Activated CD4-positive, CD25-positive, alpha-beta regulatory T cell treated with anti-CD3 and anti-CD28 coated beads, Interleukin-2, amount 50 U/mL, for 16 hours (primary cell): ENCODE measurements at regions not wholly inside any gene's neighbourhood (a gene's known extent, or its start where the extent isn't known, plus 50 kb on each side); places are given as distances from the start of the nearest gene placed in this dataset.
"Not testable (repeated sequence)": the region's sequence is repeated elsewhere in the genome, so short reads cannot be mapped to it uniquely, and the experiment has no call there.

Experiments used
- DNase-seq: peaks from one replicate; pipeline ENCODE4 v3.0.0-alpha.2; 2020; ENCODE audit warnings: low read depth, low spot score

- DNase-seq, result no peak
Measured at GRCh38 chr6:140155451-140156126, 781.1 kb upstream of the CITED2 start.

GRCh38 chr6:140153703-140154102 lies 779.3 kb upstream of the CITED2 start:
- no peak for DNase-seq

- DNase-seq, result not testable (repeated sequence)
Measured at GRCh38 chr6:140147825-140148814, 773.7 kb upstream of the CITED2 start.

DNA sequence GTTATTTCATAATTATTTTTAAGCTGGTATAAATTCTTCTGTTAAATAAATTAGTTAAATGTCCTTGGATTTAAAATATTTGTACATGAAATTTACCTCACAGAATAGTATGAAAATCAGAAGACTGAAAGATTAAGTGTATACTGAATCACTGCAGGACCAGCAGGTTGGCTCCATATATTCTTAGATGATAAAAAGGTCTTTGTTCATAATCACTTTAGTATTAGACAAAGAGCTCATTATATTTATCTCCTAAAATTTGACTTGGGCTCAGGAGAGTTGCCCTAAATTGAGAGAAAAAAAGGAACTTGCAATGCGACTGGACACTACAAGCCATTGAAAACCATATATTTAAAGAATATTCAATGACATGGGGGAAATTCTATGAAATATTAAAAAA lies 766.4 kb upstream of the CITED2 start:
- no peak for DNase-seq

DNA sequence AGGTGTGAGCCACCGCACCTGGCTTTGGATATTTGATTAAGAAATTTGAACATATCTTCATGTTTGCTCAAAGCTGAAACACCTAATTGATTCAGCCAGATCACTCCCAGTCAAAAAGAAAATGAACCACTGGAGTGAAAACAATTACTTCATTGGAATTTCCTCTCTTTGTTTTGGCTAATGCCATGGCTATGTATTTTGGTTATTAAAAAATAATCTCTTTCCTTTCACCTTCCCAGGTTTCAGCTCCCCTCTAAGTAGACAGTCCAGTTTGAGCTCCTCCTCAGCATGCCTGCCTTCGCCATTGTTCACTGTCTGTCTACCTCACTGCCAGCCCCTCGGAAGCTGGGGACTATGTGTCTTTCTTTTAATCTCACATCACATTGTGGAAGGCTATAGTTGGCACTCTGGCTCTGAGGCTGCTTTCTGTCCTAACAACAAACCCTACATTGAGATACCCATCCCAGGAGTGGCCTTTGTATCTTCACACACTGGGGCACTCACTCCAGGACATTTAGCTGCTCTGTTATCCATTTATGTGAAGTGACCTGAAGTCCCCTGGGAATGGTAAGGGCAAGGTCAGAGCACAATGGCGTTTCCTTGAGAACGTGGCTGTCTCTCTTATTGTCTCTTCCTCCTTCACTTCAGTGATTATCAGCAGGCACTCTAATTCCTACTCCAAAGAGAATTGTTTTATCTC lies 764.0 kb upstream of the CITED2 start:
- DNase-seq, result no peak

GRCh38 chr6:140134224-140134623 lies 759.8 kb upstream of the CITED2 start:
- no peak for DNase-seq

- no peak for DNase-seq
Measured at GRCh38 chr6:140130074-140130473, 755.6 kb upstream of the CITED2 start.

- no peak for DNase-seq
Measured at GRCh38 chr6:140124498-140124897, 750.0 kb upstream of the CITED2 start.

- no peak for DNase-seq
Measured at GRCh38 chr6:140108167-140108566, 733.7 kb upstream of the CITED2 start.

GRCh38 chr6:140107216-140107615 lies 732.8 kb upstream of the CITED2 start:
- no peak for DNase-seq

DNA sequence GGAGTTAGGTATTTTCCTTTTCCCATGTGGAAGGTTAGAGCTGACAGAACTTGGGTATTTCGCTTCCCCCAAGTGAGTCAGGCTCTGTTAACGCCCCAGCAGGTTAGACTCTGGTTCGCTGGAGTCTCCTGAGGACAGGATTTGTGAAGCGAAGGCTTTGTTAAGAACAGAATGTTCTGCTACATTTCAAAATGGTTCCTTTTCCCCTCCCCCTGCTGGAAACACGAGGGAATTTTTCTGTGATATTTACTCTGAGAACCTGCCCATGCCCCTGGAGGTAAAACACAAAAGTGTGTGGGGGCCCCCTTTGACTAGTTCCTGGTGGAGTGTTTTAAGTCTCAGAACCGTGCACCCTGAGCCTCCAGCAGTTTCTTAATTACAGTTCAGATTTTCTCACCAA lies 731.4 kb upstream of the CITED2 start:
- DNase-seq, result no peak

DNA sequence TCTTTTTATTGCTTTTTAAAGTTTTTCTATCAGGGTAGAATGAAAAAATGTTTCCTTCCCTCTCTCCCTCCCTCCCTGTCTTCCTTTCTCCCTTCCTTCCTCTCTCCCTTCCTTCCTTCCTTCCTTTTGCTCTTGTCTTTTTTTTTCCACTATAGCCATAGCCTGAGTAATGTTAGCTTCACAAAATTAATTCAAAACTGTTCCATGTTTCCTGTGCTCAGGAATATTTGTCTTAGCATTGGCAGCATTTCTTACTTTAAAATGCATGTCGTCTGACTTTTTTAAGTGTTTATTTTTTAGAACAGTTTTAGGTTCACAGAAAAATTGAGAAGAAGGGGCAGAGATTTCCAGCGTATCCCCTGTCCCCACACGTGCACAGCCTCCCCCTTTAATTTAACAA lies 730.8 kb upstream of the CITED2 start:
- DNase-seq, result no peak

DNA sequence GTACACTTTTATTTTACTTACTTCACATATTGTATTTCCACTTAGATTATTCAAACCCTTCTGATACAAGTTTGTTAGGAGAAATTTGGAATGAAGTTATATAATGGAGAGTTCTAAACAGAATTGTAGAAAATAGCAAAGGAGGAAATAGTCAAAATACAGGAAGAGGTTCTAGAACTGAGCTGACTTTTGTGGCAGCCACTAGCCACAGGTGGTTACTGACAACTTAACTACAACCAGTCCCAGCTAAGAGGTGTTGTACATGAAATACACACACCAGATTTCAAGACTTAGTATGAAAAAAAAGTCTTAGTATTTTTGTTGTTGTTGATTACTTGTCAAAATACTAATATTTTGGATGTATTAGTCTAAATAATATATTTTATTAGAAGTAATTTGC lies 727.4 kb upstream of the CITED2 start:
- no peak for DNase-seq

DNA sequence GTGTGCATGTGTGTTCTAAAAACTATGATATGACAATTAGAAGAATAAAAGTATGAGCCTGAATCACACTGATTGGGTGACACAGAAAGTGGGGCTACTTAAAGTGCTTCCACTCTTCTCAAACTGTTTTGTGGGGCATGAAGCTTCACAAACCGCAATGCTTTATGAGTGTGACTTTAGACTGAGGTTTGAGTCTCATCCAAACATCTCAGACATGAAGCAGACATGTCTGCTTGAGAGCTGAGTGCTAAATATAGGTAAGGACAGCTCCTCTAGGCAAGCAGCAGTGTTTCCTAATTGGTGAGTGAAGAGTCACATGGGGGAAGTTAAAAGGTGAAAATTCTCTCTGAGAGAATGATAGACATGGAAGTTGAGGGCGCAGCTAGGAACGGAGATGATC lies 726.9 kb upstream of the CITED2 start:
- no peak for DNase-seq

GRCh38 chr6:140095532-140095931 lies 721.1 kb upstream of the CITED2 start:
- DNase-seq, result no peak

DNA sequence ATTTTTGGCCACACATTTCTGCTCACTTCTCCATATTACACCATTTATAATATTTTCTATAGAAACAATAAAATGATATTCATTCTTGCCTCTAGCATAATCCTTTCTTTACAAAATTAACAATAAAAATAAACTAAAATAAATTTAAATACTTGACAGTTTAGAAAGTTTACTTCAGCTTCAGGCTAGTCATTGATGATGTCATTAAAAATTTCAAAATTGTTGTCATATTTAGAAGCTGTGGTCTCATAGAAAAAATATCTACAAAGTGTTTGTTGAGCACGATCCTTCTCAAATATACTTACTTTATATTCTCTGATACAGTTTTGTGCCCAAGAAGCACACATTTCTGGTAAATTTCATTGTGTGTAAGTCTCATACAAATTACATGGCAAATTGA lies 717.4 kb upstream of the CITED2 start:
- no peak for DNase-seq

GRCh38 chr6:140090871-140091270 lies 716.4 kb upstream of the CITED2 start:
- DNase-seq, result no peak

DNA sequence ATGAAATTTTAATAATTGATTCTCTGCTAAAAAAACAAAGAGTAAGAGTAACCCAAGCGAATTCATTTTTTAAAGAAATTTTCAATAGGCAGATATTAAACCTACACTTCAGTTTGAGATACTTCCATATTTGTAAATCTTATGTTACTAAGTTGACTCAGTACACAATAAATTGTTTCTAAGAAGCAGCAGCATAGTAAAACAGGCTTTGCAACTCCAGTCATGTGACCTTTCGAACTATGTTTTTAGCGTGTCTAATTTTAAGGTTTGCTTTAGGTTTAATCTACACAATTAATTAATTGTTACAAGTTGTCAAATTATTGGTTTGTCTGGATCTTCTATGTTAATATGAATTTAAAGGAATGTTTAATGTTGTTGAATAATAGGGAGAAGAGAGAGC lies 708.9 kb upstream of the CITED2 start:
- no peak for DNase-seq

DNA sequence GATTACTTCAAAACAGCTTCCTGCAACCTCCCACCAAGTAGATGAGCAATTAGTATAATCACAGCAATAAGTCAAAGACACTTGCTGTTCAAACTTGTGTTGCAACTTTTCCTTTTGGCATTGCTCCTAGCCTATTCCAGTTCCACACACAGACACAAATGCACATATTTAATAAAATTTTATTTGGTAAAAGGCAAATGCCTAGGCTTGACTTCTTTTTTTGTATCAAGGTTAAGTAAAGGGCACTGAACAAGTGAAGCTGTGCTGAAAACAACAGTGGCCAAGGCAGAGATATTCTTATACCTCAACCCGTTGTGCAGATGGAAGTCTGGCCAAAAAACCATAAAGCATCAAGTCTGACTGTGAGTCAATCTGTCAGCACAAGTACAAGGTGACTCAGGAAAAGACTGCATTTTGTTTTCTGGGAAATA lies 708.4 kb upstream of the CITED2 start:
- DNase-seq, result no peak

DNA sequence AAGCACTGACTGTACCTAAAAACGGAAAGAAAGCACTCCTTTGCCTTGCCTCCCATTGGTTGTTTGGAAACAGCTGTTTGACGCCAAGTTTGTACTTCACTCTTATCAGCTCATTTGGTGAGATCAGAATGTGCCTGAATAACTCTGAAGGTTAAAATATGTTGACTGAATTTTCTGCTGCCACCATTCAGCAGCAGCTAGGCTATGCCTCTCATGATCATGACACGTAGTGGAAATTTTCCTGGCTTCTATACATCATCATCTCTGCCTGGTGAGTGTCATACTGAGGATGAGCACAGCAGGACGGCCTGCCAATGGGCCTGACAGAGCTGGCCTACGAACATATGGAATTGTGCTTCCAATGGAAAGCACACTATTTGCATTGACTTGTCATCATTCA lies 704.9 kb upstream of the CITED2 start:
- DNase-seq, result no peak

DNA sequence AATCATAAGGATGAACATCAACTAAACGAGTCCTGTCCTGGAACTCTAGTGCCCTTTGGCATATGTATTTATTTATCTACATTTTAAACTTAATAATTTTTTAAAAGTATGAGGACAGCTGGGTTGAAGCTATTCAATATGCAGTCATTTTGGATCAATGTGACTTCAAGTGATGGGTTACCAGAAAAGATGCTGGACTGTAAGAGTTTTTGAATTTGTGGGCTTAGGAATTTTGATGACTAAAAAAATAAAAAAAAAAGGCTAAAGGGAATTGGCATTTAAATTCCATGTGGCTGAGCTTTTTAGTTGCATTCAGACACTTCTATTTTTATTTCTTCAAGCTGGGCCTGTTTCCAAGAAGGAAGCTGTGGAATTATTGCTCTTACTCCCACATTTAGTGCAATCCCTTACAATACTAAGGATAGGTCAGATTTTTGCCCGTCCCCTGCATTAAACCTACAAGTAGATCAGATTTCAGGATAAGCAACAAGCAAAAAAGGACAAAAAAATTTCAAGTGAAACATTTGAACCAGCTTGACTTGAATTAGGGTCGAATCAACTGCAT lies 704.2 kb upstream of the CITED2 start:
- DNase-seq, result no peak
